ENCODE measurements at regions not wholly inside any gene's neighbourhood (a gene's known extent, or its start where the extent isn't known, plus 50 kb on each side); places are given as distances from the start of the nearest gene placed in this dataset.

DNA sequence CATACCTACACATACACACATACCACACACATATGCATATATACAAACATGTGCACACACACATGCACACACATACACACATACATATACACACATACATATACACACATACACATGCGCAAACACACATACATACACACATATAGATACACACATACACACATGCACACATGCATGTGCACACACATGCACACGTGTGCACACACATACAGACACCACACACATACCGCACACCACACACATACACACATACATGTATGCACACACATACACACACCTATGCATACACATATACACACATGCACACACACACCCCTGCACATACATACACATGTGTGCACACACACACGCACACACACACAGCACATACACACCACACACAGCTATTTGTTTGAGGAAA lies 236.5 kb downstream of the WDR11 start:
- Mint-ChIP-seq H3K4me1 (no peaks in the 10 kb centered on the region), H3K4me3 (no peak overlapping the region), H3K9me3 (no peaks in the 10 kb centered on the region), H3K36me3 (no peaks in the 10 kb centered on the region), H3K27ac (no peak overlapping the region), H3K27me3 (no peaks in the 10 kb centered on the region)

DNA sequence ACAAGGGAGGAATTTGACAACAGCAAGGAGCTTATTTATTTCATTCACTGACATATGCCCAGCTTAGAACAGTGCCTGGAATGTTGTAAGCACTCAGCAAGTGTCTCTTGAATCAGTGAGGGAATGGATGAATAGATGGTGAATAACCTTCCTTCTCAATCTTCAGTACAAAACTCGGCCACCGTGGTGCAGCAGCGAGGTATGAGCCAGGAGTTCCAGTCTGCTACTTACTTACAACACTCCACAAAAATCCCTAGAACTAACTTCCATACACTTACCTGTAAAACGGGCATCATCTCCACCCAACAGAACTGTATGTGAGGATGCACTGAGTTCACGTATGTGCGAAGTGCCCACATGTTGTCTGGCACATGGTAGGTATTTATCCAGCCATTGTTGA lies 237.4 kb downstream of the WDR11 start:
- no peaks in the 10 kb centered on the region for H3K36me3 Mint-ChIP-seq
- no peak overlapping the region for H3K4me3 Mint-ChIP-seq

DNA sequence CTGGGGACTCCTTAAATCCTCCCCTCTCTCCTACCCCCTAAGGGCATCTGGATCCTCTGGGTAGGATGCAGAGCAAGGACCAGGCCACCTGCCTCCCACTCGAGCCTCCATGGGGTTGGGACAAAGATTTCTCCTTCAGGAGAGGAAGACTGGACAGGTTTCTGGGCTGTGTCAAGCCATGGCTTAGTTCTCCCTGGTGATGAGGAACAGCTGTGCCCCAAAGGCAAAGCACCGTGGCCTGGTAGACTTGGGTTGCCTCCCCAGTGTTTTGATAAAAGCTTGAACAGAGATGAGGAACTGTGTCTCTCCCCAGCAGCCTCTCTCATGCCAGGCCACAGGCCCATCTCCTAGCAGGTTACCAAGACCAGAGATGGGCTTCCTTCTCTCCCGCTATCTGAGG lies 238.3 kb downstream of the WDR11 start:
- no peak overlapping the region for H3K4me3 Mint-ChIP-seq
- H3K36me3 Mint-ChIP-seq = no peaks in the 10 kb centered on the region
- H3K27me3 Mint-ChIP-seq = no peaks in the 10 kb centered on the region
- H3K27ac Mint-ChIP-seq = no peak overlapping the region
- no peaks in the 10 kb centered on the region for H3K4me1 Mint-ChIP-seq
- H3K9me3 Mint-ChIP-seq = no peaks in the 10 kb centered on the region

More for the DNA sequence above, 237.4 kb downstream of the WDR11 start:
- no peak overlapping the region for H3K27ac Mint-ChIP-seq
- no peaks in the 10 kb centered on the region for H3K4me1 Mint-ChIP-seq
- H3K27me3 Mint-ChIP-seq = no peaks in the 10 kb centered on the region
- H3K9me3 Mint-ChIP-seq = no peaks in the 10 kb centered on the region

DNA sequence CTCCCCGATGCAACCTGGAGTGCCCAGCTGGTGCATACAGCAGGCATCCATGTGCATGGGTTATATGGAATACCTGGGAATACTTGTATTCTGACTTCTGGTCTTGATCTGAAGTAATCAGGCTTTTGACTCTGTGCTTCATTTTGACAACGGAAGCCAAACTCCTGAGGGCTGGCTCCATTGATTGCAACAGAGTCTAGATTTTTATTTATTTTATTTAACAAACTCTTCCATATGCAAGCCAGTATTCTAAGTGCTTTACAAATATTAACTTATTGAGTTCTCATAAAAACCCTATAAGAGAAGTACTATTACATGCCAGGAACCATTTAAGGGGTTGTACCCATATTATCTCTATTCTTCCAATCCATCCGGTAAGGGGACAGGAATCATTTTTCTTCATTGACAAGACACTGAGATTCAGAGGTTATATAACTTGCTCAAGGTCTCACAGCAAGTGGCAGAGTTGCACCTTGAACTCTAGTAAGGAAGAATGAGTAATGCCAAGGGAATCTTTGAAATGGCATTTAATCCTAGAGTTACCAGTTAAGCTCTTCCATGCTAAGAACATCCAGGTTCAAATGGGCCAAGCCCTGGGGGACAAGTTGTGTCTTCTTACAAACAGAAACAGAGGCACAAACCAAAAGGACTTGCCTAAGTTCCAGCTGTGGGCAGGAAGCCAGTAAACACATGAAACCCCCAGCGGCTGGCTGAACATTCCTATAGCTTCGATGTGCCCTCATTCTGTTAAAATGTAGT lies 241.0 kb downstream of the WDR11 start:
- Mint-ChIP-seq H3K4me1 (no peaks in the 10 kb centered on the region), H3K9me3 (no peaks in the 10 kb centered on the region), H3K36me3 (no peaks in the 10 kb centered on the region), H3K27me3 (no peaks in the 10 kb centered on the region), H3K4me3 (no peak overlapping the region), H3K27ac (no peak overlapping the region)

DNA sequence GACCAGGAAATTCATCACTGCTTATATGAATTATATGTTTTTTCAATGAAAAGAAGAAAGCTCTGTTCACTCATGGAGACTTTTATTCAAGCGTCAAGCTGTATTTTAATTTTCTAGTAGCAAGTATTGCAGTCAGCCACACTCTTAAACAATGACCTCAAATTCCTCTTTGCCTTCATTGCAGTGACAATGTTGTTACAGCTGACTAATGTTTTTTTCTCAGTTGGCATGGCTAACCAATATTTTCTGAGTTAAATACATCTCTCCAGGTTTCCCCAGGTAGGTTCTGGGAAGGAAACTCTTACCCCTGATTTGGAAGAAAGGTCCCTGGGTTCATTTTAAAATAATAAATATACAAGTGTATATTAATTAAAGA lies 241.5 kb downstream of the WDR11 start:
- Mint-ChIP-seq H3K4me1 (no peaks in the 10 kb centered on the region), H3K36me3 (no peaks in the 10 kb centered on the region), H3K27ac (no peak overlapping the region), H3K9me3 (no peaks in the 10 kb centered on the region), H3K27me3 (no peaks in the 10 kb centered on the region), H3K4me3 (no peak overlapping the region)

DNA sequence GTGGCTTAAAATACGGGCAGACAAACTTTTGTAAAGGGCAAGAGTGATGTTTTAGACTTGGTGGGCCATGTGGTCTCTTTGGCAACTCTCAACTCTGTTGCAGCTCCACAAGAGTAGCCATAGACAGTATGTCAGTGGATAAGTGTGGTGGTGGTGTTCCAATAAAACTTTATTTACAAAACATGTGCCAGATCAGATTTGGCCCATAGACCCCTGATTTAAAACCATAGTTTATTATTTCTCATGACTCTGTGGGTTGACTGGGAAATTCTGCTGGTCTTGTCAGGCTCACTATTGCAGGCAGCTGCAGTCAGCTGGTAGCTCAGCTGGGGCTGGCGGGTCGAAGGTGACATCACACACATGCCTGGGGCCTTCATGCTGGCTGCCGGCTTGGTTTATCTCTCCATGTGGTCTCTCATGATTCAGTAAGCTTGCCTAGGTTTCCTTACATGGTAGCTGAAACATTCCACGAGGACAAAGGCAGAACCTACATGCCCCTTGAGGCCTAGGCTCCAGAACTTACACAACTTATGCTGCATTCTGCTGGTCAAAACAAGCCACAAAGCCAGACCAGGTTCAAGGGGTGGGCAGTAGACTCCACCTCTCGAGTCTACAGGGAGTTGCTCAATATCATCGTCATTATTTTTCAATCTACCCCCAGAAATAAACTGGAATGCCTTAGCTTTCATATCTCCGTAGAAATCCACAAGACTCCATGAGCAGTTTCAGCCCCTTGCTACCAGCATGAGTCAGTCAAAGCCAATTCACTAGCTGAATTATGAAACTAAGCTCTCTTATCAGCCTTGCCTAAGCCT lies 245.7 kb downstream of the WDR11 start:
- Mint-ChIP-seq H3K27me3 (no peaks in the 10 kb centered on the region), H3K27ac (no peak overlapping the region), H3K9me3 (no peaks in the 10 kb centered on the region), H3K4me1 (no peaks in the 10 kb centered on the region), H3K36me3 (no peaks in the 10 kb centered on the region), H3K4me3 (no peak overlapping the region)

DNA sequence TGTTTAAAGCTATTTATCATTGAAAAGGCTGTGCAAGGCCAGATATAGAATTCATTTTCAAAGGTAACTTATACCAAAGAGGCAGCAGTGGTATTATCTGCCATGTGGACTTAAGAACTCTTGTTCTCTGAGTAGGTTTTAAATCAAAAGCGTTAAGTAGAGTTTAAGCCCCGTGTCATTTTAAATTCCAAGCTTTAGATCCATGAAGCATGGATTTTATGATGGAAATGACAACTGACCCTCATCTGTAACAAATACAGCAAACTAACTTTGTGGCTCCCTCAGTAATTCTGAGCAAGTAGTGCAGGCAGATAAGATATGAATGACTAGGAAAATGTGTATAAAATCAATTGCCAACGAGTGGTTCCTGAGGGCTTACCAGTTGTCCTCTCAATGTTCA lies 247.0 kb downstream of the WDR11 start:
- H3K36me3 Mint-ChIP-seq = no peaks in the 10 kb centered on the region
- H3K9me3 Mint-ChIP-seq = no peaks in the 10 kb centered on the region
- H3K27ac Mint-ChIP-seq = no peak overlapping the region
- no peak overlapping the region for H3K4me3 Mint-ChIP-seq
- no peaks in the 10 kb centered on the region for H3K27me3 Mint-ChIP-seq
- no peaks in the 10 kb centered on the region for H3K4me1 Mint-ChIP-seq

DNA sequence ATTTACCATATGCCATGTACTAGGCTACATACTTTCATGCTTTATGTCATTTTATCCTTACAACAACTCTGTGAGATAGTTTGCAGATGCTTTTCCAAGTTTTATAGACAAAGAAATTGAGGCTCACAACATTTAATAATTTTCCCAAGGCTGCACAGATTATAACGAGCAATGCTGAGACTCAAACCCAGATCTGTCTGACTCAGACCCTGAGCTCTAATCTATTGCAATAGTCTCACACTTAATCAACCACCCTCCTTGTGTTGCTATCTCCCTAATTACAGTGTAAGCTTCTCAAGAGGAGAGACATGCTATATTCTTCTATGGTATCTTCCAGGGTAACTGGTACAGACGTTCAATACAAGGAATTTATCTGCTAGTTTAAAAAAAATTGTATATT lies 247.6 kb downstream of the WDR11 start:
- Mint-ChIP-seq H3K27ac (no peak overlapping the region), H3K4me3 (no peak overlapping the region), H3K4me1 (no peaks in the 10 kb centered on the region), H3K9me3 (no peaks in the 10 kb centered on the region), H3K27me3 (no peaks in the 10 kb centered on the region), H3K36me3 (no peaks in the 10 kb centered on the region)

DNA sequence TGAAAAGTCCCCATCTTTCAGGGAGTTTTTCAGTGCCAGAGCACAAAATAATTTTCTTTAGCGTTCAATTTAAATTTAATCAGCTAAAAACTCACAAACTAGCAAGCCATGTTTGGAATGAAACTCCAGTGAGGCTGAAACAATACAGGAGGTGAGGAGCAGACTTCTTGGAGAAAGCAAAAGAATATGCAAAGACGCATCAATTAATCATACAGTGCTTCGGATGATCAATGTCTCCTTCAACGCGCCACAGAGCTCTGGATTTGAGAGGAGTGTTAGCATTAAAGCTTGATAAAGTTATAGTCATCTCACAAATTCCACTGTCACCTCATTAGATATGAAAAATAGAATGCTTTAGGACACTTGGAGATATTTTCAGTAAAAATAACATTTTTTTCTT lies 248.0 kb downstream of the WDR11 start:
- Mint-ChIP-seq H3K27me3 (no peaks in the 10 kb centered on the region), H3K9me3 (no peaks in the 10 kb centered on the region), H3K27ac (no peak overlapping the region), H3K4me3 (no peak overlapping the region), H3K36me3 (no peaks in the 10 kb centered on the region), H3K4me1 (no peaks in the 10 kb centered on the region)

DNA sequence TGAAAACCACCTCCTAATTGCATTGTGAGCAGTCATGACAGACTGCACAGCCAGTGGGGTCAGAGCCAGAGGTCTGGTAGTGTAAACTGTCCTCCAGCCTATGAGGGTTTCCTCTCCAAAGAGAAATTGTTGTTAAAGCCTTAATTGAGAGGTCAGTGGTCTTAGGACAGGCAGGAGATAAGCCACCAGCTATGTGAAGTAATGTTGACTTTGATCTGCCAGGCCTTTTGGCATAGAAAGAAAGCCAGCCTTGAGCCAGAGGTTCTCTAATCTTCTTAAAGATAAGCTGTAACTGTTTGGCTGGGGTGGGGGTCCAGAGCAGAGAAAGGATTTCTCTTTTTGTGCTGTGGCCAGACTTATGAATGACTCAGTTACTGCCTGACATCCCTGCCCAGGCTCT lies 248.4 kb downstream of the WDR11 start:
- Mint-ChIP-seq H3K9me3 (no peaks in the 10 kb centered on the region), H3K4me1 (no peaks in the 10 kb centered on the region), H3K4me3 (no peak overlapping the region), H3K36me3 (no peaks in the 10 kb centered on the region), H3K27ac (no peak overlapping the region), H3K27me3 (no peaks in the 10 kb centered on the region)

DNA sequence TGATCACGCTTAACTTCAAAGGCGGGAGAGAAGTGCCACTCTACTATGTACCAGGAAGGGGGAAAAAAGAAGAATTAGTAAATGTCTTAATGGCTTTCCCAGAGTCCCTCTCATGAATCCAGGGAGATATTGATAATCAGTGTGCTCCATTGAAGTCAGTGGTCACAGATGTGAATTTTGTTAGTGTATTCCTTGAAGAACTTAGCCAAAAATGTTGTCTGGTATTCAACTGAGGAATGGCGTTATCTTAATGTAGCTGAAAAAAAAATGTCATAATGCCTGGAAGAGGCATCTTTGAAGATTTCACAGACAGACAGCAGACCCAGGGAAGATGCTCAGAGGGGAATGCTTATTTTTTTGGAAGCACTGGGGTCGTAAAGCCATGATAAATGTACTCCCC lies 250.4 kb downstream of the WDR11 start:
- Mint-ChIP-seq H3K9me3 (no peaks in the 10 kb centered on the region), H3K36me3 (no peaks in the 10 kb centered on the region), H3K4me1 (no peaks in the 10 kb centered on the region), H3K4me3 (no peak overlapping the region), H3K27ac (no peak overlapping the region), H3K27me3 (no peaks in the 10 kb centered on the region)

DNA sequence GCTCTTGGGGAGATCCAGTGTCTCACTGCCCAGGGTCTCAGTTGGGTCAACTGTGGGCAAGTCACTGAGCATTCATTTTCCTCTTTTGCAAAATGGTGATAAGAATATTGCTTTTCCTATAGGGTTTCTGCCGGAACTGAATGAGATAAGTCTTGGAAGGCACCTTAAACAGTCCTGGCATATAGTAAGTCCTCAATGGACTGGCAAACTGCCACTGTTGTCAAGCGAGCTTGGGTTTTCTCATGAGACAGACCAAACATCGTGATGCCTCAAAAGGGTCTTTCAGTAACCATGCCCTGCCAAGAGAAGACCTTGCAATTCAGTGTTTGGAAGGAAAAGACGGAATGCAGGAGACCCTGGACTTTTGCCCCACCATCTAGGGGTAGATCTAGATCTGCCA lies 251.5 kb downstream of the WDR11 start:
- Mint-ChIP-seq H3K27me3 (no peaks in the 10 kb centered on the region), H3K4me1 (no peaks in the 10 kb centered on the region), H3K36me3 (no peaks in the 10 kb centered on the region), H3K4me3 (no peak overlapping the region), H3K9me3 (no peaks in the 10 kb centered on the region), H3K27ac (no peak overlapping the region)

DNA sequence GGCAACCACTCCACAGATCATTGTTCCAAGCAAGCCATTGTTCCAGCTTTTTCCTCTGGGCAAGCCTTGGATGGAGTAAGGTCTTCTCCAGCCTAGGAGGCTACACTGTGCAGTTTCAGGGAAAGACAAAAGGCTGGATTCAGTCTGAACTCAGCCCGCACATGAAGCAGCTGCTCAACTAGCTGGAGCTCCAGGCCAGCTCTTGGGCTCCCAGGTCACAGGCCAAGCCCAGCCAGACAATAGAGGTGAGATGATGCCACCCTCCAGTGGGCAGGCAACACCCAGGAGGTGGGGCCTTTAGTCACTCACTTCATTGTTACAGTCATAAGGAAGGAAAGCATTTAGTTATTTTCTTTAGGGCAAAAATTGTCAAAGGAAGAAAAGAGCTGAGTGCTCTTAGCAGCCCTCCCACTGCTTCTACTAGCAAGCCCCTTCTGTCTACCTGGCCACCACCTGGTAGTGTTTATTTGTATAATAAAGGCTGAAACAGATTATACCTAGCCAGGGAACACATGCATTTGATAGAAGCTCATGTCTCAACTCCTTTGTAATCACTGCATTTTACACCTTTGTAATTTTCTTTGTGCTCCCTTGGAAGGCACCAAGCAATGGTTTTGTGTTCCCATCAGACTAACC lies 253.4 kb downstream of the WDR11 start:
- H3K4me3 Mint-ChIP-seq = no peak overlapping the region

DNA sequence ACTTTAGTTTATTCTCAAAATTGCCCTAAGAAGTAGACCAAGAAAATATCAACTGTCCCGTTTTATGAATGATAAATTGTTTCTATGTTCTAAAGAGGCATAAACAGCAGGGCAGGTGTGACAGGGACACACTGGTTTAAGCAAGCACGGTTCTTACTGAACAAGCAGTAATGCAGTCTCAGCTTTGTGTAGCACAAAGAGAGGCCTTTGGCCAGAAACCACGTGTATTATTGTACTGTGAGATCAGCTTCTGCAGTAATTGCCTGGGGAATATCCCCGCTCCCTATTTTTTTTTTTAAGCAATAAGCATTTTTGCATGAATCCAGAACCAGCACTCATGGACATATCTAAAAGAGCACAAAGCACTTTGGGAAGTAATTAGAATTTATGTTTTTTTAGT lies 255.4 kb downstream of the WDR11 start:
- no peaks in the 10 kb centered on the region for H3K27me3 Mint-ChIP-seq
- no peaks in the 10 kb centered on the region for H3K4me1 Mint-ChIP-seq
- no peak overlapping the region for H3K27ac Mint-ChIP-seq
- H3K4me3 Mint-ChIP-seq = no peak overlapping the region
- no peaks in the 10 kb centered on the region for H3K36me3 Mint-ChIP-seq
- H3K9me3 Mint-ChIP-seq = no peaks in the 10 kb centered on the region

More for the DNA sequence above, 253.4 kb downstream of the WDR11 start:
- Mint-ChIP-seq H3K4me1 (no peaks in the 10 kb centered on the region), H3K9me3 (no peaks in the 10 kb centered on the region), H3K36me3 (no peaks in the 10 kb centered on the region), H3K27me3 (no peaks in the 10 kb centered on the region), H3K27ac (no peak overlapping the region)

DNA sequence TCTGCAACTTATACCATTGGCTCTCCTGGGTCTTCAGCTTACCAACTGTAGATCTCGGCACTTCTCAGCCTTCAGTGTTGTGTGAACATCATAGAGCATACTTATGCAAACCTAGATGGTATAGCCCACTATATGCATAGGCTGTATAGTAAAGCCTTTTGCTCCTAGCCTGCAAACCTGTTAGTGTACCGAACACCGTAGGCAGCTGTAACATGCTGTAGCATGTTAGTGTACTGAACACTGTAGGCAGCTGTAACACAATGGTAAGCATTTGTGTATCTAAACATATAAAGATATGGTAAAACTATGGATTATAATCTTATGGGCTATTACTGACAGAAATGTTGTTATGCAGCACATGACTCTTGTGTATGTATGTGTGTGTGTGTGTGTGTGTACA lies 256.9 kb downstream of the WDR11 start:
- H3K4me3 Mint-ChIP-seq = no peak overlapping the region
- H3K36me3 Mint-ChIP-seq = no peaks in the 10 kb centered on the region
- H3K27ac Mint-ChIP-seq = no peak overlapping the region
- H3K4me1 Mint-ChIP-seq = no peaks in the 10 kb centered on the region
- H3K27me3 Mint-ChIP-seq = no peaks in the 10 kb centered on the region
- no peaks in the 10 kb centered on the region for H3K9me3 Mint-ChIP-seq

DNA sequence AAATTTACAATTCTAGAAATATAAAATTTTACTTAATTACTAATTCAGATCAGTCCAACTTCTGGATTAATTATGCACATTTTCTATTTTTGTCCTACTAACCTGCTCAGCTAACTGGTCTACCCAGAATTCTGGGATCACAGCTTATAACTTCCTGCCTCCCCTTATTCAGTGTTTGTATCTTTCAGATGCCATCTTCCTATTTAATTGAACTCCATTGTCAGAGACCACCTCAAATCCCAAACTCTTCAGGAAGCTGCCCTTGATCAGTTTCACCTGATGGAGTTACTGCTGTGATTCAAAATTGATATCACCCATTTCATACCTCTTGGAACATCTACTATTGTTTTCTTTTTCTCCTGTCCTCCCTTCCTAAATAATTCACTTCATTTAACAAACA lies 259.2 kb downstream of the WDR11 start:
- Mint-ChIP-seq H3K4me1 (no peaks in the 10 kb centered on the region), H3K27ac (no peak overlapping the region), H3K4me3 (no peak overlapping the region), H3K36me3 (no peaks in the 10 kb centered on the region), H3K27me3 (no peaks in the 10 kb centered on the region), H3K9me3 (peaks cover under 1% of the 10 kb centered on the region)

Measured in activated naive CD4-positive, alpha-beta T cell treated with anti-CD3 and anti-CD28 coated beads, Interleukin-2, amount 50 U/mL, for 24 hours (primary cell).